K562 (cell line): ENCODE measurements at regions not wholly inside any gene's neighbourhood (a gene's known extent, or its start where the extent isn't known, plus 50 kb on each side); places are given as distances from the start of the nearest gene placed in this dataset.

Experiments used
- ZNF551 ChIP-seq: fragments of 250-450 bp; sonication (Bioruptor Pico); IDR thresholded peaks from 2 replicates; pipeline ENCODE4 v1.5.0; 2021; ENCODE audit warnings: mild to moderate bottlenecking, moderate library complexity
- ZSCAN29 ChIP-seq: fragments of 450-650 bp; IDR thresholded peaks from 2 replicates; pipeline ENCODE4 v1.6.1; 2017
- TF ChIP-seq, protein P1 (sequence below), 2 experiments: IDR thresholded peaks; 2 replicates each; pipeline ENCODE4 v1.6.1; 2011; ENCODE audit warnings: borderline replicate concordance in 1 of 2, control low read depth in 1 of 2, low read depth in 1 of 2, low read length in 1 of 2, mild to moderate bottlenecking in 1 of 2, mixed read lengths in 1 of 2, moderate library complexity in 1 of 2; ENCODE audit not compliant: insufficient read depth in 1 of 2, insufficient read length in 1 of 2, poor library complexity in 1 of 2, severe bottlenecking in 1 of 2; ENCODE audit errors: extremely low read depth in 1 of 2
- TF ChIP-seq, protein P2 (sequence below): sonication (generic); formaldehyde crosslinking; IDR thresholded peaks from 2 replicates; pipeline ENCODE4 v1.8.0; 2022; ENCODE audit warnings: mild to moderate bottlenecking, low read depth, missing genetic modification reagents
- TF ChIP-seq, protein P3 (sequence below): IDR thresholded peaks from 2 replicates; pipeline ENCODE4 v1.6.1; 2011; ENCODE audit warnings: borderline replicate concordance, low read depth, mild to moderate bottlenecking, moderate library complexity, low read length; ENCODE audit not compliant: insufficient read depth, poor library complexity, severe bottlenecking
- TF ChIP-seq, protein P4 (sequence below): sonication (generic); formaldehyde crosslinking; IDR thresholded peaks from 2 replicates; pipeline ENCODE4 v1.8.0; 2022; ENCODE audit warnings: mild to moderate bottlenecking, missing genetic modification reagents, borderline replicate concordance

DNA sequence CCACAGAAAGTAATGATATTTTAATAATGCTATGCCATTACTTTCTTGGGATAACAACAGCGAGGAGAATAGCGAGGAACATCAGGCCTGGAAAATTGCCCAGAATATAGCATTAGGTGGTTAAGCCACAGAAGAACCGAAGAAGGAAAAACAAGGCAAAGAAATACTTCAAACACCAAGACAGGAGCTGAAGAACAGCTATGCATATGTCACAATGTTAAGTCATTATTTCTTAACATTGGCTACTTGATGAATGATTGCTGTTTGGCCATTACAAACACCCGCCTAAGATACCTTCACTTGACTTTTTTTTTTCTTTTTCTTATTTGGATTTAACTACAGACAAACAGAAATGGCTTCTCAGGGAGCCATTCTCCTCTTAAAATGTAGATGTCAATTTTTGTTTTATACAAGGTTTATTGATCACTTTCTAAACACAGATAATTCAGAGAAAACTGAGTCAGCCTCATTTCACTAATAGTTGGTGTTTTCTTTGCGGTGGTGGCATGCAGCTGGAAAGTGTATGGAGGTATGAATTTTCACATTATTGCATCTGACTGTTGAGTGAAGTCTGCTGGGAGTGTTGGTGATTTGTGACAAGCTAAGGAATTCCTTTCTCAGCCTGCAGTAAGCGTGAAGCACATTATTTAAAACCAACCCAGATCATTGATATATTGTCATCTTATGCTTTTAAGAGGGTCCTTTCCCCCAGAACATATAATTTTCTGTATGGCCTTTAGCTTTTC lies 705.7 kb upstream of the NR2F2 start (continued):
- TF ChIP-seq, protein P1, sequence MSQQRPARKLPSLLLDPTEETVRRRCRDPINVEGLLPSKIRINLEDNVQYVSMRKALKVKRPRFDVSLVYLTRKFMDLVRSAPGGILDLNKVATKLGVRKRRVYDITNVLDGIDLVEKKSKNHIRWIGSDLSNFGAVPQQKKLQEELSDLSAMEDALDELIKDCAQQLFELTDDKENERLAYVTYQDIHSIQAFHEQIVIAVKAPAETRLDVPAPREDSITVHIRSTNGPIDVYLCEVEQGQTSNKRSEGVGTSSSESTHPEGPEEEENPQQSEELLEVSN (IDR thresholded peaks at IDR 0.05; ENCODE audit: borderline replicate concordance in 1 of 2, extremely low read depth in 1 of 2, insufficient read depth in 1 of 2, insufficient read length in 1 of 2, low read depth in 1 of 2, low read length in 1 of 2, poor library complexity in 1 of 2, severe bottlenecking in 1 of 2): no peak
- no peak for TF ChIP-seq ZSCAN29
- TF ChIP-seq, protein P2, sequence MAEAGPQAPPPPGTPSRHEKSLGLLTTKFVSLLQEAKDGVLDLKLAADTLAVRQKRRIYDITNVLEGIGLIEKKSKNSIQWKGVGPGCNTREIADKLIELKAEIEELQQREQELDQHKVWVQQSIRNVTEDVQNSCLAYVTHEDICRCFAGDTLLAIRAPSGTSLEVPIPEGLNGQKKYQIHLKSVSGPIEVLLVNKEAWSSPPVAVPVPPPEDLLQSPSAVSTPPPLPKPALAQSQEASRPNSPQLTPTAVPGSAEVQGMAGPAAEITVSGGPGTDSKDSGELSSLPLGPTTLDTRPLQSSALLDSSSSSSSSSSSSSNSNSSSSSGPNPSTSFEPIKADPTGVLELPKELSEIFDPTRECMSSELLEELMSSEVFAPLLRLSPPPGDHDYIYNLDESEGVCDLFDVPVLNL (CRISPR knock-in tag): no peak
- TF ChIP-seq, protein P3, sequence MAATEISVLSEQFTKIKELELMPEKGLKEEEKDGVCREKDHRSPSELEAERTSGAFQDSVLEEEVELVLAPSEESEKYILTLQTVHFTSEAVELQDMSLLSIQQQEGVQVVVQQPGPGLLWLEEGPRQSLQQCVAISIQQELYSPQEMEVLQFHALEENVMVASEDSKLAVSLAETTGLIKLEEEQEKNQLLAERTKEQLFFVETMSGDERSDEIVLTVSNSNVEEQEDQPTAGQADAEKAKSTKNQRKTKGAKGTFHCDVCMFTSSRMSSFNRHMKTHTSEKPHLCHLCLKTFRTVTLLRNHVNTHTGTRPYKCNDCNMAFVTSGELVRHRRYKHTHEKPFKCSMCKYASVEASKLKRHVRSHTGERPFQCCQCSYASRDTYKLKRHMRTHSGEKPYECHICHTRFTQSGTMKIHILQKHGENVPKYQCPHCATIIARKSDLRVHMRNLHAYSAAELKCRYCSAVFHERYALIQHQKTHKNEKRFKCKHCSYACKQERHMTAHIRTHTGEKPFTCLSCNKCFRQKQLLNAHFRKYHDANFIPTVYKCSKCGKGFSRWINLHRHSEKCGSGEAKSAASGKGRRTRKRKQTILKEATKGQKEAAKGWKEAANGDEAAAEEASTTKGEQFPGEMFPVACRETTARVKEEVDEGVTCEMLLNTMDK: no peak
- TF ChIP-seq ZNF551: no peak
- TF ChIP-seq, protein P4, sequence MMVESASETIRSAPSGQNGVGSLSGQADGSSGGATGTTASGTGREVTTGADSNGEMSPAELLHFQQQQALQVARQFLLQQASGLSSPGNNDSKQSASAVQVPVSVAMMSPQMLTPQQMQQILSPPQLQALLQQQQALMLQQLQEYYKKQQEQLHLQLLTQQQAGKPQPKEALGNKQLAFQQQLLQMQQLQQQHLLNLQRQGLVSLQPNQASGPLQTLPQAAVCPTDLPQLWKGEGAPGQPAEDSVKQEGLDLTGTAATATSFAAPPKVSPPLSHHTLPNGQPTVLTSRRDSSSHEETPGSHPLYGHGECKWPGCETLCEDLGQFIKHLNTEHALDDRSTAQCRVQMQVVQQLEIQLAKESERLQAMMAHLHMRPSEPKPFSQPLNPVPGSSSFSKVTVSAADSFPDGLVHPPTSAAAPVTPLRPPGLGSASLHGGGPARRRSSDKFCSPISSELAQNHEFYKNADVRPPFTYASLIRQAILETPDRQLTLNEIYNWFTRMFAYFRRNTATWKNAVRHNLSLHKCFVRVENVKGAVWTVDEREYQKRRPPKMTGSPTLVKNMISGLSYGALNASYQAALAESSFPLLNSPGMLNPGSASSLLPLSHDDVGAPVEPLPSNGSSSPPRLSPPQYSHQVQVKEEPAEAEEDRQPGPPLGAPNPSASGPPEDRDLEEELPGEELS: no peak
